VCaP (cell line): ENCODE measurements at regions not wholly inside any gene's neighbourhood (a gene's known extent, or its start where the extent isn't known, plus 50 kb on each side); places are given as distances from the start of the nearest gene placed in this dataset.

Experiments used
- H3K27ac ChIP-seq: fragments of 450-650 bp; 2 replicates; pipeline ENCODE4 v1.5.1; 2017
- TF ChIP-seq, protein P1 (sequence below): fragments of 450-650 bp; conservative IDR thresholded peaks from 2 replicates; pipeline ENCODE4 v1.5.1; 2017; ENCODE audit warnings: mild to moderate bottlenecking, moderate library complexity

- TF ChIP-seq, protein P1, sequence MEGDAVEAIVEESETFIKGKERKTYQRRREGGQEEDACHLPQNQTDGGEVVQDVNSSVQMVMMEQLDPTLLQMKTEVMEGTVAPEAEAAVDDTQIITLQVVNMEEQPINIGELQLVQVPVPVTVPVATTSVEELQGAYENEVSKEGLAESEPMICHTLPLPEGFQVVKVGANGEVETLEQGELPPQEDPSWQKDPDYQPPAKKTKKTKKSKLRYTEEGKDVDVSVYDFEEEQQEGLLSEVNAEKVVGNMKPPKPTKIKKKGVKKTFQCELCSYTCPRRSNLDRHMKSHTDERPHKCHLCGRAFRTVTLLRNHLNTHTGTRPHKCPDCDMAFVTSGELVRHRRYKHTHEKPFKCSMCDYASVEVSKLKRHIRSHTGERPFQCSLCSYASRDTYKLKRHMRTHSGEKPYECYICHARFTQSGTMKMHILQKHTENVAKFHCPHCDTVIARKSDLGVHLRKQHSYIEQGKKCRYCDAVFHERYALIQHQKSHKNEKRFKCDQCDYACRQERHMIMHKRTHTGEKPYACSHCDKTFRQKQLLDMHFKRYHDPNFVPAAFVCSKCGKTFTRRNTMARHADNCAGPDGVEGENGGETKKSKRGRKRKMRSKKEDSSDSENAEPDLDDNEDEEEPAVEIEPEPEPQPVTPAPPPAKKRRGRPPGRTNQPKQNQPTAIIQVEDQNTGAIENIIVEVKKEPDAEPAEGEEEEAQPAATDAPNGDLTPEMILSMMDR: no peak
- no peak overlapping the region for H3K27ac ChIP-seq
Observed at GRCh38 chr18:25599443-25599842, 247.5 kb upstream of the ZNF521 start.

DNA sequence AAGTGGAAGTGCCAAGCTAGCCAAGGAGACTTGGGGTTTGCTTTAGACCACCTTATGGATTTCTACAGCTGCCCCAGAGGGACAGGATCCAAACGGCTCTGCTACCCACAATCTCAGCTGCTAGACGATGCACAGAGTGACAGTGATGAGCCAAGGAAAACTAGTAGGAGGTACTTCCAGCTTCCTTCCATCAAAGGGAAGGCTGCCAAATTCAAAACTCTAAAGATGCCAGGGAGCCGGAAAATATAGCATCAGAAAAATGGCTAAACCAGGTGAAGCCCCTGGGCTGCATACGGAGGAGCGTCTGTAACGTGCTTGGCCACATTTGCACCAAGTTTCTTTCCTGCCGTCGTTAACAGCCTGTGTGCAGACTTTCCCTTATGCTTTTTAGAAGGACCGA is 245.5 kb upstream of the ZNF521 start:
- TF ChIP-seq, protein P1: no peak
- no peak overlapping the region for H3K27ac ChIP-seq

DNA sequence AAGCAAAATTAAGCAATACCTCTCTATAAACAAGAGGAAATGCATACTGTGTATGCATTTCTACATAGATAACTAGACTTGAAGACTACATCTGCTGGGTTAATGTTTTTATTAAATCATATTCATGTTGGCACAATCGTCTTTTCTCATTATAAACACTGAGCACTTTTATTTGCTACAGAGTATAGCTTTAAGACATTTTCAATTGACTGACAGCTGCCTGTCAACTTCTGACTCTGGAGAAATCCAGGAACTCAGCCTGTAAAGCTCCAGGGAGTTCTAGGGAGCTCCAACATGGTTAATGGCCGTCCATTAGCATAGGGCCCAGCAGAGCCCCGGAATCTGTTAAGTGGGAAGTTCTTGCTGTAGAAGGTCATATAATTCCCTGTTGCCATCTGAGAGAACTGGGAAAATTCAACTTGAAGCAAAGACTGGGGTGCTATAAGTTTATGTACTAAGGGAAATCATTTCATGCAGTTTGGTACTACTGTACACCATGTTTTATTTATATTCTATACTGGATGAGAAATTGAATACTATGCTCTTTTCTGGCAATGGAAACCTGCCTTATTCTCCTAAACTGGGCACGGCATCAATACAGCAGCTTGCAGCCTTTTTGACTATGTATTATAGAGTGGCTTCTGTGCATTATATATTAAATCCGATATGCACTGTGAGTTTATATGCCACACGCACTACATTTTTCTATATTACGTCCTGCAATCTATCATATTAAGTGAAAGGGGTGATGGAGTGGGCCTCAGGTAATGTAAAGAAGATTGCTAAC is 243.5 kb upstream of the ZNF521 start:
- H3K27ac ChIP-seq: no peak overlapping the region
- TF ChIP-seq, protein P1: no peak

- TF ChIP-seq, protein P1: no peak
- H3K27ac ChIP-seq: no peak overlapping the region
Observed at GRCh38 chr18:25594351-25594750, 242.4 kb upstream of the ZNF521 start.

DNA sequence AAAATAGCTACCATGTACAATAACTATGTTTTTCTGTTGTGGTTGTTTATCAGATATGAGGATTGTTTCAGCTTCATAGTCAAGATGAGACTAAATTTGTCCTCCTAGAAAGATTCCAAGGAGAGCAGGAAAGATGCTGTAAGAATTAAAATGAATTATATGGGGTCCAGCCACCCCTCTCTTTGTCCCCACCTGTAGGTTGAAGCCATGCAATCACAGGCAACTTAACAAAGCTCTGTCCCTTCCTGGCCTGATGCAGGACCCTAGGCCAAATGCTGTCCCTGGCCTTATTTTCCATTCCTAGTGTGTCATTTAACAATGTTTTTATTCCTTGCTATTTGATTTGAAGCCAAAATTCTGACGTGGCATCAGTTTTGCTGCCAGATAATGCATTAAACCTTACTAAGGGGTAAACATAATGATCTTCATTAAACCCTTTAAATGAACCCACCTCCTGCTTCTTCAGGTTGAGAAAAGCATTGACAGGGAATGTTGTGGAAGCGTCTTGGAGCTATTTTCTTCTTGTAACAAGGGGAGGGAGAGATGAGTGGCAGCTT is 240.9 kb upstream of the ZNF521 start:
- TF ChIP-seq, protein P1: no peak
- H3K27ac ChIP-seq: no peak overlapping the region

DNA sequence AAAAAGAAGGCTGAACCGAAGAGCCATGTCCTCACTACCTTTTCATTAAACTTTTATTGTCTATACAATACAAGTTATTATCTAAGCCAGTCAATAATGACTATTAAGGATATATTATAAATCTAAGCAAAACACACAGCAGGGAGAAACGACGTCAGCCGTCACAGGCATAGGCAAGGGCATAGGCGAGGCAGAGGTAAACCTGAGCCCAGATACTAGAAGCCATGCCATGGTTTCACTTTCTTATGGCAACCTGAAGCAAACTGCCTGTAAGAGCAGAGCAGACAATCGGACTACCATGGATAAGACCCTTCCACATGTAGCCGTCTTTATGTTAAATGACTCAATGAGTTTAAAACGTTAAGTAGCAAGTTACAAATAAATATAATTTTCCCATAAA is 238.5 kb upstream of the ZNF521 start:
- no peak overlapping the region for H3K27ac ChIP-seq
- TF ChIP-seq, protein P1: no peak

- TF ChIP-seq, protein P1: no peak
- H3K27ac ChIP-seq: no peak overlapping the region
Observed at GRCh38 chr18:25587545-25587944, 235.6 kb upstream of the ZNF521 start.
